Small intestine (tissue), 7 donors: ENCODE measurements at regions not wholly inside any gene's neighbourhood (a gene's known extent, or its start where the extent isn't known, plus 50 kb on each side); places are given as distances from the start of the nearest gene placed in this dataset.

Experiments
- DNase-seq, 2 donors: peaks; one replicate each; pipeline versions ENCODE4 v3.0.0 to v3.0.0-alpha.2; 2013
- FAIRE-seq: peaks from 2 replicates; lab custom pipeline; 2012; peaks lifted over from hg19 to GRCh38; lab: Jason Lieb, UNC
- H3K27ac ChIP-seq, 3 donors: one replicate each; pipeline ENCODE4 v1.5.1; 2013; ENCODE audit warnings: low read length in 2 of 3, mild to moderate bottlenecking in 2 of 3, control low read depth in 1 of 3, inconsistent platforms in 1 of 3, low read depth in 1 of 3, moderate library complexity in 1 of 3
- H3K27me3 ChIP-seq, 3 donors: one replicate each; pipeline ENCODE4 v1.6.1; 2013; ENCODE audit warnings: low read length in 3 of 3, inconsistent platforms in 1 of 3; ENCODE audit not compliant: control insufficient read depth in 3 of 3, insufficient read depth in 3 of 3
- H3K36me3 ChIP-seq, 3 donors: one replicate each; pipeline ENCODE4 v1.6.1; 2013; ENCODE audit warnings: low read length in 3 of 3, inconsistent platforms in 1 of 3, low read depth in 1 of 3, mild to moderate bottlenecking in 1 of 3, moderate library complexity in 1 of 3; ENCODE audit not compliant: control insufficient read depth in 3 of 3, insufficient read depth in 2 of 3
- H3K4me1 ChIP-seq, 3 donors: one replicate each; pipeline ENCODE4 v1.6.1; 2013; ENCODE audit warnings: low read length in 2 of 3, inconsistent platforms in 1 of 3, low read depth in 1 of 3, mild to moderate bottlenecking in 1 of 3, moderate library complexity in 1 of 3; ENCODE audit not compliant: control insufficient read depth in 3 of 3, insufficient read depth in 2 of 3
- H3K4me3 ChIP-seq, 3 donors: one replicate each; pipeline ENCODE4 v1.5.1; 2013; ENCODE audit warnings: low read length in 3 of 3, control low read depth in 1 of 3, inconsistent platforms in 1 of 3, low read depth in 1 of 3, mild to moderate bottlenecking in 1 of 3, moderate library complexity in 1 of 3
- H3K9me3 ChIP-seq, 2 donors: one replicate each; pipeline ENCODE4 v1.6.1; 2013; ENCODE audit warnings: low read depth in 1 of 2, low read length in 1 of 2; ENCODE audit not compliant: control insufficient read depth in 2 of 2, insufficient read depth in 1 of 2
- WGBS, 3 donors: extraction: QIAGEN DNeasy Blood & Tissue Kit; methylation state at CpG; one replicate each; pipeline ENCODE4 v1.1.7; 2013; 5-methylcytosine and 5-hydroxymethylcytosine counted together
- donor health status: healthy with polysubstance abuse.
- donor health status: control.
- donor health status: control.
- donor health status: Bipolar disorder and iron deficiency.
- donor health status: healthy.

DNA sequence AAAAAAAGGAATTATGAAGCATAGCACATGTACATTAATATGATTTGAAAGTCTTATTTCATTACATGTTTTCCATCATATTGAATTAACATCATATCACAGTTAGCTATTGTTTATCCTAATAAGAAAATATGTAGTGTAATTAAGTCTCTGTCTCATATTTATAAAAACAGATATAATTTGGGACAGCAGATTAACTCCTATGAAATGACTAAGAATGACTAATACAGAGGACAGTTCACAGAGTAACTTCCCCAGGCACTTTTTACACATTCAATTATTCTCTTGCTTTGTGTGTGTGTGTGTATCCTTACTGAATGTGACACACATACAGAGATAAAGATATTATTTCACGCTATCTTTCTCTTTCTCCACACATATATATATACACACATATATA lies 2400.9 kb upstream of the C9orf72 start:
- H3K9me3 ChIP-seq = no peaks in the 10 kb centered on the region
- no peak overlapping the region for H3K27ac ChIP-seq
- WGBS, 3 donors = 77 to 82% (median 78%) methylated on average over 1 of the region's 1 CpG
- DNase-seq (no peak), FAIRE-seq (no peak)
- H3K36me3 ChIP-seq = no peaks in the 10 kb centered on the region
- H3K4me3 ChIP-seq = no peak overlapping the region
- no peaks in the 10 kb centered on the region for H3K4me1 ChIP-seq
- H3K27me3 ChIP-seq = no peaks in the 10 kb centered on the region

DNA sequence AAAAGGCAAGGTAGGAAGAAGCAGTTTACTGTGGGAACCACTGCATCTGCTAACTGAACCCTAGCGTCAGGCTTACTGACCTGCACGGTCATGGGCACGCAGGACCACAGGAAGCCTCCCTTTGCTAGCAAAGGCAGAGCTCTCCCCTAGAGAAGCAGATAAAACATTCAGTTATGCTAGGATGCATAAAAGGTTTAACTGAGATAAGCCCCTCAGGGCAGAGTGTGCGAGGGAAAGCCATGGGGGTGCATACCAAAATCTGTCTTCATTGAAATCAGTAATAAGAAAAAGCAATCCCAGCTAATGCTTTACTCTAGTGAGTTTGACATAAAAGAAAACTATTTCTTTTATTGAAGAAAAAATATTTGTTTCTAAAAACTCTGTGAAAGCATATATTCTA lies 2403.7 kb upstream of the C9orf72 start:
- H3K9me3 ChIP-seq = no peaks in the 10 kb centered on the region
- 78 to 83% (median 80%) methylated on average over 4 of the region's 4 CpGs for WGBS, 3 donors
- H3K27ac ChIP-seq = no peak overlapping the region
- no peak overlapping the region for H3K4me3 ChIP-seq
- H3K4me1 ChIP-seq = no peaks in the 10 kb centered on the region
- H3K27me3 ChIP-seq = no peaks in the 10 kb centered on the region
- FAIRE-seq = no peak
- H3K36me3 ChIP-seq = no peaks in the 10 kb centered on the region
- no peak for DNase-seq

DNA sequence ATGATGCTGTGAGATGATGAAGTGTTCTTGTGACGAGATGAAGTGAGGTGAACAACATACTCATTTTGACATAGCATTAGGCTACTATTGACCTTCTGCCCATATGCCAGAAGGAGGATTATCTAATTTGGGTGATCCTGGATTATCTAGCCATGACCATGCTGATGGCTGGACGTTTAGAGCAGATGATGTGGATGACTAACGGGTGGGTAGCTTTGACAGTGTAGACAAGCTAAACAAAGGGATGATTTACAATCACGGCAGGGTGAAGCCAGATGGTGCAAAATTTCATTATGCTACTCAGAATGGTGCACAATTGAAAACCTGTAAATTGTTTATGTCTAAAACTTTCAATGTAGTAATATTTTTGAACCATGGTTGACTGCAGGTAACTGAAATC lies 2403.4 kb upstream of the ACO1 start:
- WGBS, 3 donors = 49 to 57% (median 54%) methylated on average over 4 of the region's 4 CpGs

DNA sequence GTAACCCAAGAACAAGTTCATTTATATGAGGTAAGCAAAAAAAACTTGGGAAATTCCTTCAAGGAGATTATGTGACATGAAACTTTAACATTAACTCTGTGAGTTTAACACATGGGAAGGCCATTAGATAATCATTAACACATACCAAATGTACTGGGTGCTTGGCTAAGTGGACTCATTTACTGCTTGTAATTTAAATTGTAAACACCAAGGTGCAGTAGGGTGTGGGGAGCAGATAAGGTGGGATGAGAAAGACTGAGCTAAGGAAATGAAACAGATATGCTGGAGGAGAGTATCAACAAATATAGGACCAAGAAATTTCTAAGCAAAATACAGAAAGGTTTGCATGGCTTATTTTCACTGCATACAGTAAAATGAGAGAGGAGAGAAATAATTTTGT lies 2384.8 kb upstream of the ACO1 start:
- no peaks in the 10 kb centered on the region for H3K9me3 ChIP-seq
- H3K4me1 ChIP-seq = peaks cover 0 to 24% (median 0%) of the 10 kb centered on the region in 3 donors
- H3K36me3 ChIP-seq = no peaks in the 10 kb centered on the region
- no peak for FAIRE-seq
- H3K27ac ChIP-seq = peak overlapping the region in 1 of 3 donors; percentile 54
- DNase-seq = peak; percentile 78 to 84
- H3K4me3 ChIP-seq = no peak overlapping the region
- H3K27me3 ChIP-seq = no peaks in the 10 kb centered on the region

More for the DNA sequence above, 2403.4 kb upstream of the ACO1 start:
- Histone ChIP-seq H3K9me3 (no peaks in the 10 kb centered on the region), H3K4me1 (no peaks in the 10 kb centered on the region), H3K27me3 (no peaks in the 10 kb centered on the region), H3K27ac (no peak overlapping the region), H3K4me3 (no peak overlapping the region), H3K36me3 (no peaks in the 10 kb centered on the region)
- DNase-seq (no peak), FAIRE-seq (no peak)

DNA sequence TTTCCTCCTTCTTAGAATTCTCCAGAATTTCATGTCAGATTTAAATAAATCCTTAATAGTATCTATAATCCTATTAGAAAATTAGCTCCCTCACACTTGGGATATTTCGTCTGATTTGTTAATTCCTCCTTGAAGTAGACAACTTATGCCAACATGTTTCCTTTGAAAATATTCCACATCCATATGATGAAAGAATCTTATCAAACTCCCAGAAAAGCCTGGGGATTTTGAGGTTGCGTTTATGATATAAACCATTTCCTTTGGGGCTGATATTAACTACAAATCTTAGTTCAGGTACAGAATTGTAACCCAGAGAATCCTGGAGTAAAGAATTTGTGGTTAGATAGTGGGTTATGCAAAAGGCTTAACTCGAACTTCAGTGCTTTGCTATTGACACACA lies 2373.8 kb upstream of the ACO1 start:
- DNase-seq = no peak
- 52 to 64% (median 52%) methylated on average over 3 of the region's 3 CpGs for WGBS, 3 donors

DNA sequence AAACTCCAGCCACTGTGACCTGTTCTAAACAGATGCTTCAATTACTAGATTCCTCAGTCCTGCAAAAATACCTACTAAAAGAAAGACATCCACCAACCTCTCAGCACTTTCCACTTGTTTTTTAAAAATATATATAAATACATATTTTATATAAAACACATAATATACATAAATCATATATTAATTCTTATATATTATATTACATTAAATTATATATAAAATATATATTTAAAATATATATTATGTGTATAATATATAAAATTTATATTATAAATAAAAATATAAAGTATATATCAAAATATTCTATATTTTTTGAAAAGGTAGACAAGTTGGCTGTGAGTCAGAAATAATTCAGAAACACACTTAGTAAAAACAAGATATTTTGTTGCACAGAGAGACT lies 2371.8 kb upstream of the ACO1 start:
- no peak overlapping the region for H3K4me3 ChIP-seq
- H3K36me3 ChIP-seq = no peaks in the 10 kb centered on the region
- no peaks in the 10 kb centered on the region for H3K27me3 ChIP-seq
- FAIRE-seq = peak; percentile 82
- H3K9me3 ChIP-seq = no peaks in the 10 kb centered on the region
- no peak overlapping the region for H3K27ac ChIP-seq
- no peaks in the 10 kb centered on the region for H3K4me1 ChIP-seq
- DNase-seq = no peak

More for the DNA sequence above, 2373.8 kb upstream of the ACO1 start:
- no peaks in the 10 kb centered on the region for H3K4me1 ChIP-seq
- FAIRE-seq = no peak
- H3K27ac ChIP-seq = no peak overlapping the region
- H3K4me3 ChIP-seq = no peak overlapping the region
- no peaks in the 10 kb centered on the region for H3K27me3 ChIP-seq
- H3K9me3 ChIP-seq = no peaks in the 10 kb centered on the region
- no peaks in the 10 kb centered on the region for H3K36me3 ChIP-seq

DNA sequence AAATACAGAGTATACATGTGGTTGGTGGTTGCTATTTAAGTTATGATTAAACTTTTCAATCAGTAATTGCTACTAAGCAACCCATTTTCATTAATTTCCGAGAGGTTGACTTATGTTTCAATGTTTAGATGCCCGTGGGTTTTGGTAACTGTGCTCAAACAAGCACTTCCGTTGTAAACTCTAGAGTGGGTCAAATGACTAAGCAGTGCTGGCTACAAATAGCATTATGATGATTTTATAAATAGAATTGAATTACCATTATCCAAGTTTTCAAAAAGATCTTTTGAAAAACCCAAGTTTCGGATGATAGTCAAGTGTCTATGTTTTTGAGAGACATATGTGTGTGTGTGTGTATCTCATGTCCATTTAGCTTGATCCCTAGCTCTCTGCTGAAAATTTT lies 2369.4 kb upstream of the ACO1 start:
- H3K27ac ChIP-seq = no peak overlapping the region
- no peaks in the 10 kb centered on the region for H3K27me3 ChIP-seq
- H3K36me3 ChIP-seq = no peaks in the 10 kb centered on the region
- no peak for DNase-seq
- H3K4me3 ChIP-seq = no peak overlapping the region
- WGBS, 3 donors = 77 to 85% (median 79%) methylated on average over 4 of the region's 4 CpGs
- no peaks in the 10 kb centered on the region for H3K4me1 ChIP-seq
- no peaks in the 10 kb centered on the region for H3K9me3 ChIP-seq
- no peak for FAIRE-seq

DNA sequence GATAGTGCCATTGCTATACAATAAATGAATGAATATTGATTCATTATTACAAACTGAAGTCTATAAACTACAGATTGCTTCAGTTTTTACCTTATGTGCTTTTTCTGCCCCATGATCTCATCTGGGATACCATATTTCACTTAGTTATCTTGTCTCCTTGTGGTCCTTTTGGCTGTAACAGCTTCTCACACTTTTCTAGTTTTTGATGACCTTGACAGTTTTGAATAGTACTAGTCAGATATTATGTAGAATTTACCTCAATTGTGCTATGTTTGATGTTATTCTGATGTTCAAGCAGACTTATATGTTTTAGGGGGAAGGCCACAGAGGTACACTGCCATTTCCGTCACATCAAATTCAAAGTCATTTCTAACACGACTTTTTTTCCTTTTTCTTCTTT lies 2364.3 kb upstream of the ACO1 start:
- H3K27me3 ChIP-seq = no peaks in the 10 kb centered on the region
- WGBS, 3 donors = 65 to 70% (median 66%) methylated on average over 2 of the region's 2 CpGs
- FAIRE-seq (no peak), DNase-seq (no peak)
- no peaks in the 10 kb centered on the region for H3K4me1 ChIP-seq
- H3K9me3 ChIP-seq = no peaks in the 10 kb centered on the region
- no peak overlapping the region for H3K27ac ChIP-seq
- H3K36me3 ChIP-seq = no peaks in the 10 kb centered on the region
- no peak overlapping the region for H3K4me3 ChIP-seq

DNA sequence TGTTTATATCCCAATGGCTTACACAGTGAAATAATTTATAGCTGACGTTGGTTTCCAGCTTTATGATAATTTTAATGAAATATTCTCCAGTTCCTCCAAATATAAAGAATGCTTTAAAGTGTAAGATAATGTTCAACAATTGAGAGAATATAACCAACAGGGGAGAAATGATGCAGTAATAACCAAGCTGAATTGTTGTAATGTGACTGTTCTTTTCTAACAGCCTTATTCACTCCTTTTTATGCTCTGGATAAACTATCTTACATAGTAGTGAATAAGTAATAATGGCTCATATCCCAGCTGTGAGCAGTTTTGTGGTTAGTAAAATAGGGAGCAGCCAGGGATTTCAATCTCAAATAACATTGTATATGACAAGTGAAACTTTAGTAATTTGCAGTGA lies 2348.7 kb upstream of the ACO1 start:
- H3K27me3 ChIP-seq = no peaks in the 10 kb centered on the region
- 72 to 77% (median 76%) methylated on average over 1 of the region's 1 CpG for WGBS, 3 donors
- peaks cover 0 to 4% of the 10 kb centered on the region in 2 donors for H3K9me3 ChIP-seq
- H3K4me1 ChIP-seq = no peaks in the 10 kb centered on the region
- H3K36me3 ChIP-seq = no peaks in the 10 kb centered on the region
- no peak overlapping the region for H3K4me3 ChIP-seq
- FAIRE-seq = no peak
- DNase-seq = no peak
- H3K27ac ChIP-seq = no peak overlapping the region
